A673 (cell line): ENCODE measurements at regions not wholly inside any gene's neighbourhood (a gene's known extent, or its start where the extent isn't known, plus 50 kb on each side); places are given as distances from the start of the nearest gene placed in this dataset.

ENCODE experiments used
- CTCF ChIP-seq: fragments of 300-800, 200-600 bp; sonication (generic); conservative IDR thresholded peaks from 2 replicates; pipeline ENCODE4 v1.5.1; 2017; ENCODE audit warnings: low read depth, mild to moderate bottlenecking, antibody characterized with exemption, low read length, moderate library complexity, mixed read lengths
- EZH2 ChIP-seq: fragments of 200-600 bp; sonication (generic); IDR thresholded peaks from 2 replicates; pipeline ENCODE4 v1.6.1; 2017; ENCODE audit warnings: borderline replicate concordance, low read depth, mild to moderate bottlenecking, mixed read lengths, antibody characterized with exemption, low read length; ENCODE audit not compliant: poor library complexity, severe bottlenecking

GRCh38 chr3:65195211-65196006 is 507.6 kb upstream of the ADAMTS9 start:
- TF ChIP-seq CTCF (no peak), EZH2 (no peak)
